ENCODE measurements at regions not wholly inside any gene's neighbourhood (a gene's known extent, or its start where the extent isn't known, plus 50 kb on each side); places are given as distances from the start of the nearest gene placed in this dataset.

DNA sequence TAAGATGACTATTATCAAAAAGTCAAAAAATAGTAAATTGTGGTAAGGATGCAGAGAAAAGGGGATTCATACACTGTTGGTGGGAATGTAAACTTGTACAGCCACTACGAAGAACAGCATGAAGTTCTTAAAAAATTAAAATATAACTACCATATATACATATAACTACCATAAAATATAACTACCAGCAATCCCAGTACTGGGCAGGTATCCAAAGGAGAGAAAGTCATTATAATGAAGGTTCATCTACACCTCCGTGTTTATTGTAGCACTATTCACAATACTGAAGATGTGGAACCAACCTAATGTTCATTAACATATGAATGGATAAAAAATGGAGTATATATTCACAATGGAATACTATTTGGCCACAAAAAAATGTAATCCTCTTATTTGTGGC is 360.9 kb upstream of the CT83 start:
- TF ChIP-seq, protein P1, sequence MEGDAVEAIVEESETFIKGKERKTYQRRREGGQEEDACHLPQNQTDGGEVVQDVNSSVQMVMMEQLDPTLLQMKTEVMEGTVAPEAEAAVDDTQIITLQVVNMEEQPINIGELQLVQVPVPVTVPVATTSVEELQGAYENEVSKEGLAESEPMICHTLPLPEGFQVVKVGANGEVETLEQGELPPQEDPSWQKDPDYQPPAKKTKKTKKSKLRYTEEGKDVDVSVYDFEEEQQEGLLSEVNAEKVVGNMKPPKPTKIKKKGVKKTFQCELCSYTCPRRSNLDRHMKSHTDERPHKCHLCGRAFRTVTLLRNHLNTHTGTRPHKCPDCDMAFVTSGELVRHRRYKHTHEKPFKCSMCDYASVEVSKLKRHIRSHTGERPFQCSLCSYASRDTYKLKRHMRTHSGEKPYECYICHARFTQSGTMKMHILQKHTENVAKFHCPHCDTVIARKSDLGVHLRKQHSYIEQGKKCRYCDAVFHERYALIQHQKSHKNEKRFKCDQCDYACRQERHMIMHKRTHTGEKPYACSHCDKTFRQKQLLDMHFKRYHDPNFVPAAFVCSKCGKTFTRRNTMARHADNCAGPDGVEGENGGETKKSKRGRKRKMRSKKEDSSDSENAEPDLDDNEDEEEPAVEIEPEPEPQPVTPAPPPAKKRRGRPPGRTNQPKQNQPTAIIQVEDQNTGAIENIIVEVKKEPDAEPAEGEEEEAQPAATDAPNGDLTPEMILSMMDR (conservative IDR thresholded peaks at IDR 0.05), result no peak
- TF ChIP-seq EZH2 (IDR thresholded peaks at IDR 0.05; ENCODE audit: low read depth), result no peak
